A549 (cell line): ENCODE measurements at regions not wholly inside any gene's neighbourhood (a gene's known extent, or its start where the extent isn't known, plus 50 kb on each side); places are given as distances from the start of the nearest gene placed in this dataset.

Experiments
- ATAC-seq, 2 experiments: fragments of 200-7000 bp in 1 of 2; fragments of >200 bp in 1 of 2; cut with Nextera tagmentation in 1 of 2; cut with Tn5 transposase in 1 of 2; 3 replicates each; pipeline versions ENCODE4 v1.8.0 to v1.9.1; 2018 to 2020; ENCODE audit warnings: mild to moderate bottlenecking in 1 of 2, moderate library complexity in 1 of 2
- CTCF ChIA-PET: fragments of 300-600 bp; sonication (Branson Sonifier 250); formaldehyde crosslinking; extraction: SDS; loops from one replicate; lab custom pipeline; 2021; ENCODE audit warnings: antibody characterized with exemption, inconsistent platforms; lab: Yijun Ruan, JAX
- POLR2A ChIA-PET: fragments of 350-600 bp; formaldehyde crosslinking; extraction: SDS; loops from one replicate; lab custom pipeline; 2021; ENCODE audit warnings: antibody characterized with exemption, inconsistent platforms; lab: Yijun Ruan, JAX
- DNase-seq, 2 experiments: peaks; one replicate each; pipeline versions ENCODE4 v3.0.0 to v3.0.0-alpha.2; 2011 to 2016; ENCODE audit warnings: low read depth in 1 of 2, low spot score in 1 of 2
- FAIRE-seq: peaks from 2 replicates; lab custom pipeline; 2011; peaks lifted over from hg19 to GRCh38; lab: Jason Lieb, UNC
- H3K27ac ChIP-seq, 2 experiments: fragments of >200 bp; sonication (Bioruptor Twin); formaldehyde crosslinking; 3 replicates each; pipeline ENCODE4 v1.5.1; 2016 to 2017
- H3K4me1 ChIP-seq: fragments of >200 bp; sonication (Bioruptor Twin); formaldehyde crosslinking; 3 replicates; pipeline ENCODE4 v1.6.1; 2016
- H3K4me2 ChIP-seq: fragments of >200 bp; sonication (Bioruptor Twin); formaldehyde crosslinking; 3 replicates; pipeline ENCODE4 v1.6.1; 2016
- H3K4me3 ChIP-seq: fragments of >200 bp; sonication (Bioruptor Twin); formaldehyde crosslinking; 3 replicates; pipeline ENCODE4 v1.5.1; 2016
- H3K9me3 ChIP-seq: fragments of >200 bp; sonication (Bioruptor Twin); formaldehyde crosslinking; 3 replicates; pipeline ENCODE4 v1.6.1; 2016
- CBX2 ChIP-seq: fragments of 200-600 bp; sonication (generic); IDR thresholded peaks from 2 replicates; pipeline ENCODE4 v1.6.1; 2016; ENCODE audit warnings: low read depth, mild to moderate bottlenecking, borderline replicate concordance
- CBX8 ChIP-seq: fragments of 200-600 bp; sonication (generic); IDR thresholded peaks from 2 replicates; pipeline ENCODE4 v1.6.1; 2016
- CHD2 ChIP-seq: fragments of 150-350 bp; IDR thresholded peaks from 2 replicates; pipeline ENCODE4 v1.6.1; 2014; ENCODE audit warnings: low read length; ENCODE audit not compliant: partially characterized antibody
- CHD4 ChIP-seq: fragments of 200-600 bp; sonication (generic); IDR thresholded peaks from 2 replicates; pipeline ENCODE4 v1.6.1; 2016; ENCODE audit warnings: antibody characterized with exemption, mild to moderate bottlenecking, borderline replicate concordance
- EHF ChIP-seq: fragments of 250-450 bp; sonication (Bioruptor Pico); IDR thresholded peaks from 2 replicates; pipeline ENCODE4 v1.5.0; 2020; ENCODE audit warnings: mild to moderate bottlenecking
- EHMT2 ChIP-seq: fragments of 200-600 bp; sonication (generic); IDR thresholded peaks from 2 replicates; pipeline ENCODE4 v1.6.1; 2016; ENCODE audit warnings: antibody characterized with exemption, low read depth, mild to moderate bottlenecking, moderate library complexity
- EP300 ChIP-seq, 2 experiments: fragments of >200 bp; sonication (Bioruptor Twin); formaldehyde crosslinking; IDR thresholded peaks; 2 replicates in 1 of 2; 3 replicates in 1 of 2; pipeline ENCODE4 v1.6.1; 2016 to 2017
- FOSB ChIP-seq: fragments of 250-450 bp; sonication (Bioruptor Pico); IDR thresholded peaks from 2 replicates; pipeline ENCODE4 v1.5.0; 2020; ENCODE audit warnings: mild to moderate bottlenecking, moderate library complexity
- FOXS1 ChIP-seq: fragments of 250-450 bp; sonication (Bioruptor Pico); IDR thresholded peaks from 2 replicates; pipeline ENCODE4 v1.5.0; 2020; ENCODE audit warnings: mild to moderate bottlenecking, moderate library complexity
- HDAC2 ChIP-seq: fragments of 200-600 bp; sonication (generic); IDR thresholded peaks from 2 replicates; pipeline ENCODE4 v1.6.1; 2016
- HEYL ChIP-seq: fragments of 250-450 bp; sonication (Bioruptor Pico); IDR thresholded peaks from 2 replicates; pipeline ENCODE4 v1.8.0; 2021; ENCODE audit warnings: mild to moderate bottlenecking, moderate library complexity
- JUNB ChIP-seq: fragments of >200 bp; sonication (Bioruptor Twin); formaldehyde crosslinking; IDR thresholded peaks from 2 replicates; pipeline ENCODE4 v1.6.1; 2016
- KDM5A ChIP-seq: fragments of 200-600 bp; sonication (generic); IDR thresholded peaks from 2 replicates; pipeline ENCODE4 v1.6.1; 2016; ENCODE audit warnings: antibody characterized with exemption, mild to moderate bottlenecking
- MAFK ChIP-seq: fragments of 450-650 bp; IDR thresholded peaks from 2 replicates; pipeline ENCODE4 v1.6.1; 2014; ENCODE audit not compliant: partially characterized antibody
- MAZ ChIP-seq: fragments of 150-350 bp; IDR thresholded peaks from 2 replicates; pipeline ENCODE4 v1.6.1; 2014; ENCODE audit warnings: antibody characterized with exemption, low read depth, low read length, borderline replicate concordance
- NPAS2 ChIP-seq: fragments of 250-450 bp; sonication (Bioruptor Pico); IDR thresholded peaks from 2 replicates; pipeline ENCODE4 v1.8.0; 2022; ENCODE audit warnings: mild to moderate bottlenecking, moderate library complexity, borderline replicate concordance
- POLR2AphosphoS2 ChIP-seq: conservative IDR thresholded peaks from 2 replicates; pipeline ENCODE4 v1.6.1; 2012; ENCODE audit warnings: low read length, improper control_type of control experiment, inconsistent platforms
- RFX5 ChIP-seq: fragments of 450-650 bp; IDR thresholded peaks from 2 replicates; pipeline ENCODE4 v1.7.1; 2014; ENCODE audit warnings: antibody characterized with exemption, mild to moderate bottlenecking, moderate library complexity
- SMC3 ChIP-seq: fragments of >200 bp; sonication (Bioruptor Twin); formaldehyde crosslinking; IDR thresholded peaks from 3 replicates; pipeline ENCODE4 v1.6.1; 2018; ENCODE audit warnings: inconsistent platforms
- SREBF2 ChIP-seq: fragments of 450-650 bp; IDR thresholded peaks from 2 replicates; pipeline ENCODE4 v1.6.1; 2014; ENCODE audit warnings: mild to moderate bottlenecking, moderate library complexity
- ZFP36 ChIP-seq: fragments of 450-650 bp; IDR thresholded peaks from 2 replicates; pipeline ENCODE4 v1.6.1; 2014; ENCODE audit warnings: borderline replicate concordance; ENCODE audit not compliant: partially characterized antibody
- ZSCAN20 ChIP-seq: fragments of 250-450 bp; sonication (Bioruptor Pico); IDR thresholded peaks from 2 replicates; pipeline ENCODE4 v1.8.0; 2022; ENCODE audit warnings: mild to moderate bottlenecking, moderate library complexity
- WGBS: methylation state at CpG from one replicate; pipeline ENCODE4 v1.1.6; 2017; ENCODE audit errors: missing lambda C conversion rate; 5-methylcytosine and 5-hydroxymethylcytosine counted together
- TF ChIP-seq, protein P1 (sequence below): IDR thresholded peaks from 2 replicates; pipeline ENCODE4 v1.6.1; 2012
- TF ChIP-seq, protein P2 (sequence below): fragments of >200 bp; sonication (Bioruptor Twin); formaldehyde crosslinking; IDR thresholded peaks from 3 replicates; pipeline ENCODE4 v1.6.1; 2016
- TF ChIP-seq, protein P3 (sequence below): fragments of >200 bp; sonication (Bioruptor Twin); formaldehyde crosslinking; IDR thresholded peaks from 3 replicates; pipeline ENCODE4 v1.5.1; 2016

DNA sequence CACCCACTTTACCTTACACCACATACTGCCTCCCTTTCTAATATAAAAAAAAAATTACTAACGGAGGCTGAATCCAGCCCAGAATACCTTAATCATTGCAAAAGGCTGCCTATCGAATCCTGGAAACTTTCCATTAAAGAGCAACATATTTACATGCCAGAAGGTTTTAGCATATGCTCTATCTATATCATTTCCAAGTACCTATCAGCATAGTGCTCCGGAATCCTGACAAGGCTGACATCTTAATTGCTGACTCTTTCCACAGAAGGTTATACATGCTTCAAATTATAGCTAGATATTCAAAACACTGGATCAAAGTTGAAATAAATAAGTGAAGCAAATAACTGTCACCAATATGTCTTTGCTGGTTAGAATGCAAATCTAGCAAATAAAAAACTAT is 170.9 kb upstream of the CDK1 start (continued):
- TF ChIP-seq CBX2: no peak
- TF ChIP-seq KDM5A: no peak
- no peak for TF ChIP-seq FOXS1 (CRISPR knock-in tag)
- TF ChIP-seq, protein P1, sequence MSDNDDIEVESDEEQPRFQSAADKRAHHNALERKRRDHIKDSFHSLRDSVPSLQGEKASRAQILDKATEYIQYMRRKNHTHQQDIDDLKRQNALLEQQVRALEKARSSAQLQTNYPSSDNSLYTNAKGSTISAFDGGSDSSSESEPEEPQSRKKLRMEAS: no peak
- no peak for TF ChIP-seq SREBF2
- no peak for TF ChIP-seq CHD2
- TF ChIP-seq, protein P2, sequence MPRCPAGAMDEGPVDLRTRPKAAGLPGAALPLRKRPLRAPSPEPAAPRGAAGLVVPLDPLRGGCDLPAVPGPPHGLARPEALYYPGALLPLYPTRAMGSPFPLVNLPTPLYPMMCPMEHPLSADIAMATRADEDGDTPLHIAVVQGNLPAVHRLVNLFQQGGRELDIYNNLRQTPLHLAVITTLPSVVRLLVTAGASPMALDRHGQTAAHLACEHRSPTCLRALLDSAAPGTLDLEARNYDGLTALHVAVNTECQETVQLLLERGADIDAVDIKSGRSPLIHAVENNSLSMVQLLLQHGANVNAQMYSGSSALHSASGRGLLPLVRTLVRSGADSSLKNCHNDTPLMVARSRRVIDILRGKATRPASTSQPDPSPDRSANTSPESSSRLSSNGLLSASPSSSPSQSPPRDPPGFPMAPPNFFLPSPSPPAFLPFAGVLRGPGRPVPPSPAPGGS: no peak
- no peak for TF ChIP-seq CBX8
- no peak for TF ChIP-seq FOSB (CRISPR knock-in tag)
- no peak for TF ChIP-seq RFX5

DNA sequence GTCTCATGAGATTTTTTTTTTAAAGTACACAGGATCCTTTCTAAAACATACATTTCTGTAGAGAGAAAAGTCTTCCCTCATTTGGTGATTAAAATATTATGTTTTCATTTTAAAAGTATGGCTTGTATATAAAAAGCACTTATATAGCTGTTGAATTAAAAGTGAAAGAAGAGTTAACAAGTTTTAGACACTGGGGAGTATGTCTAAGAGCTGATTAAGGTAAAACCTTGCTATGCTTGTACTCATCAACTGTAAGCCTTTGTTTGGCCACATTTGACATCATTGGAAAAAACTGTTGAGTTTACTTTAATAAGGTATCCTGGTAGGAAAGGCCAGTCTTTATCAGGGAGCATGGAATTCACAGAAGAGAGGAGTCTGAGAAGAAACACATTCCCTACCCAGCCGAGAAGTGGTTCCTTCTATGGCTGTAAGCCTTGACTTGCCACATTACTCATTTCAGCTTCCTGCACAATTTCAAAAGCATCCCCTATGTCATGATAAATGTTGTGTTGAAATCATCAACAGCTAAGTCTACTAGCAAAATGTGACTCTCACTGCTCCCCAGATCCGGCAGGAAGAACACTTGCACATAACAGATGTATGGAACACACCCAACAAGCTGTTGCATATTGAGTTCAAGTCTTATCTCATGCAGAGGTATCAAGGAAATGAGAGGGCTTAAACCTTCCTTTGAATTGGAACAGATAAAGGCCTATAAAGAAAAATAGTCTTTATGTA is 171.8 kb upstream of the CDK1 start:
- ChIA-PET CTCF (interaction anchor here (1.0 kb wide), 1 partner anchor 40 kb away, joined by 3 read pairs; no protein-coding TSS in a partner anchor), POLR2A (no interaction called here)
- FAIRE-seq (no peak), DNase-seq (no peak), ATAC-seq (no peak)
- TF ChIP-seq RFX5 (no peak), KDM5A (no peak), POLR2AphosphoS2 (no peak), EHMT2 (no peak), ZFP36 (no peak), FOXS1 (CRISPR knock-in tag) (no peak), HDAC2 (no peak), NPAS2 (CRISPR knock-in tag) (no peak), MAFK (no peak), SMC3 (no peak), HEYL (CRISPR knock-in tag) (no peak), EP300 (IDR thresholded peaks at IDR 0.05) (no peak), CHD2 (no peak), EHF (CRISPR knock-in tag) (no peak), ZSCAN20 (no peak), CHD4 (no peak)
- TF ChIP-seq, protein P3, sequence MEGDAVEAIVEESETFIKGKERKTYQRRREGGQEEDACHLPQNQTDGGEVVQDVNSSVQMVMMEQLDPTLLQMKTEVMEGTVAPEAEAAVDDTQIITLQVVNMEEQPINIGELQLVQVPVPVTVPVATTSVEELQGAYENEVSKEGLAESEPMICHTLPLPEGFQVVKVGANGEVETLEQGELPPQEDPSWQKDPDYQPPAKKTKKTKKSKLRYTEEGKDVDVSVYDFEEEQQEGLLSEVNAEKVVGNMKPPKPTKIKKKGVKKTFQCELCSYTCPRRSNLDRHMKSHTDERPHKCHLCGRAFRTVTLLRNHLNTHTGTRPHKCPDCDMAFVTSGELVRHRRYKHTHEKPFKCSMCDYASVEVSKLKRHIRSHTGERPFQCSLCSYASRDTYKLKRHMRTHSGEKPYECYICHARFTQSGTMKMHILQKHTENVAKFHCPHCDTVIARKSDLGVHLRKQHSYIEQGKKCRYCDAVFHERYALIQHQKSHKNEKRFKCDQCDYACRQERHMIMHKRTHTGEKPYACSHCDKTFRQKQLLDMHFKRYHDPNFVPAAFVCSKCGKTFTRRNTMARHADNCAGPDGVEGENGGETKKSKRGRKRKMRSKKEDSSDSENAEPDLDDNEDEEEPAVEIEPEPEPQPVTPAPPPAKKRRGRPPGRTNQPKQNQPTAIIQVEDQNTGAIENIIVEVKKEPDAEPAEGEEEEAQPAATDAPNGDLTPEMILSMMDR: no peak
- H3K4me2 ChIP-seq: no peak overlapping the region
- H3K27ac ChIP-seq: no peak overlapping the region
- H3K4me1 ChIP-seq: peaks cover 6% of the 10 kb centered on the region; the same call in 2 of the 3 replicates
- no peak overlapping the region for H3K4me3 ChIP-seq
- 71% methylated on average over 2 of the region's 2 CpGs for WGBS
- H3K9me3 ChIP-seq: no peaks in the 10 kb centered on the region

DNA sequence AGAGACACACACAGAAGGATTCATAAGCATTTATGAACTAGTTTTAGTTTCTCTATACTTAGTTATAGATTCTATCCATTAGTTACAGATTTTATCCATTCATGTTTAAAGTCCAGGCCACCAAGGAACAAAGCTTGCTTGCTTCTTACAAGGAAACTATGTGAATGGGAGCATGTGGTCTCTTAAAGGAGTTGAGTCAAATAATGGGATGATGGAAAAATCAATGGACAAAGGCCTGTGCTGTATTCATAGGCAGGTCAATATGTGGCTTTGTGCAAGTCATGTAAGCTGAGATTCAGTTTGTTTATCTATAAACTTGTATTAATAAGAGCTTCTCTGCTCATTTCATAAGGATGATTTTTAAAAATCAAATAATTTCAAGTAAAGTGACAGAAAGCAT is 172.8 kb upstream of the CDK1 start:
- Histone ChIP-seq H3K27ac (no peak overlapping the region), H3K4me1 (no peaks in the 10 kb centered on the region), H3K4me3 (no peak overlapping the region), H3K4me2 (no peak overlapping the region), H3K9me3 (no peaks in the 10 kb centered on the region)
- ChIA-PET POLR2A (no interaction called here), CTCF (interaction anchor here (1.2 to 1.6 kb wide), 3 partner anchors 20 to 161 kb away, joined by 3 read pairs; no protein-coding TSS in a partner anchor)
- DNase-seq (no peak), ATAC-seq (no peak), FAIRE-seq (no peak)
- TF ChIP-seq JUNB (no peak), MAZ (no peak)
- TF ChIP-seq, protein P2: no peak
